ENCODE measurements at regions not wholly inside any gene's neighbourhood (a gene's known extent, or its start where the extent isn't known, plus 50 kb on each side); places are given as distances from the start of the nearest gene placed in this dataset.

DNA sequence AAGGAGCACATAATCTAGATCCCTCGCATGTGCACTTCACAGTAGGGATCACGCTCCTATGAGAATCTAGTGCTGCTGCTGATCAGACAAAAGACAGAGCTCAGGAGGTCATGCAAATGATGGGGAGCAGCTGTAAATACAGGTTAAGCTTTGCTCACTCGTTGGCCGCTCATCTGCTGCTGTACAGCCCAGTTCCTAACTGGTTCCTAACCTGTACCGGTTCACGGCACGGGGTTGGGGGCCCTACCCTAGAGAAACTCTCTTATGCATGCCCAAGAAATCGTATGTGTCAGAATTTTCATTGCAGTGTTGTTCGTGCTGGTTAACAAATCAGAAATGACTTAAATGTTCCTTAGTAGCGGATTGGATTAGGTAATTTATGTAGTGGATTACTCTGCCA lies 116.1 kb downstream of the CDH26 start:
- intact Hi-C loops (cut with micrococcal nuclease; ENCODE audit: unreplicated experiment): no loop called here
- no peak for DNase-seq (ENCODE audit: low spot score)
- Histone ChIP-seq H3K36me3 (ENCODE audit: insufficient read depth, low read length) (no peaks in the 10 kb centered on the region), H3K79me2 (ENCODE audit: insufficient read depth, low read depth, low read length) (no peaks in the 10 kb centered on the region), H3K4me1 (ENCODE audit: insufficient read depth, low read length, poor library complexity, severe bottlenecking) (no peaks in the 10 kb centered on the region), H3K27ac (ENCODE audit: low read depth, low read length, poor library complexity, severe bottlenecking) (no peak overlapping the region), H3K4me3 (ENCODE audit: low read depth, low read length, poor library complexity, severe bottlenecking) (no peak overlapping the region), H3K9me3 (ENCODE audit: low read length) (no peaks in the 10 kb centered on the region), H2AFZ (ENCODE audit: low read length) (no peak overlapping the region), H3K9me2 (ENCODE audit: insufficient read depth, low read length) (no peaks in the 10 kb centered on the region), H3K4me2 (ENCODE audit: low read length) (no peak overlapping the region), H4K20me1 (ENCODE audit: insufficient read depth, low read length) (no peaks in the 10 kb centered on the region)
- BruUV-seq (replicated peaks): no TSS peak
- no peak for TF ChIP-seq EZH2phosphoT487 (IDR thresholded peaks at IDR 0.05; ENCODE audit: borderline replicate concordance, low read depth, low read length)
- TF ChIP-seq, protein P1, sequence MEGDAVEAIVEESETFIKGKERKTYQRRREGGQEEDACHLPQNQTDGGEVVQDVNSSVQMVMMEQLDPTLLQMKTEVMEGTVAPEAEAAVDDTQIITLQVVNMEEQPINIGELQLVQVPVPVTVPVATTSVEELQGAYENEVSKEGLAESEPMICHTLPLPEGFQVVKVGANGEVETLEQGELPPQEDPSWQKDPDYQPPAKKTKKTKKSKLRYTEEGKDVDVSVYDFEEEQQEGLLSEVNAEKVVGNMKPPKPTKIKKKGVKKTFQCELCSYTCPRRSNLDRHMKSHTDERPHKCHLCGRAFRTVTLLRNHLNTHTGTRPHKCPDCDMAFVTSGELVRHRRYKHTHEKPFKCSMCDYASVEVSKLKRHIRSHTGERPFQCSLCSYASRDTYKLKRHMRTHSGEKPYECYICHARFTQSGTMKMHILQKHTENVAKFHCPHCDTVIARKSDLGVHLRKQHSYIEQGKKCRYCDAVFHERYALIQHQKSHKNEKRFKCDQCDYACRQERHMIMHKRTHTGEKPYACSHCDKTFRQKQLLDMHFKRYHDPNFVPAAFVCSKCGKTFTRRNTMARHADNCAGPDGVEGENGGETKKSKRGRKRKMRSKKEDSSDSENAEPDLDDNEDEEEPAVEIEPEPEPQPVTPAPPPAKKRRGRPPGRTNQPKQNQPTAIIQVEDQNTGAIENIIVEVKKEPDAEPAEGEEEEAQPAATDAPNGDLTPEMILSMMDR (conservative IDR thresholded peaks at IDR 0.05; ENCODE audit: low read length): no peak
- POLR2A ChIA-PET: no interaction called here
- CTCF ChIA-PET (ENCODE audit: unreplicated experiment): no interaction called here

DNA sequence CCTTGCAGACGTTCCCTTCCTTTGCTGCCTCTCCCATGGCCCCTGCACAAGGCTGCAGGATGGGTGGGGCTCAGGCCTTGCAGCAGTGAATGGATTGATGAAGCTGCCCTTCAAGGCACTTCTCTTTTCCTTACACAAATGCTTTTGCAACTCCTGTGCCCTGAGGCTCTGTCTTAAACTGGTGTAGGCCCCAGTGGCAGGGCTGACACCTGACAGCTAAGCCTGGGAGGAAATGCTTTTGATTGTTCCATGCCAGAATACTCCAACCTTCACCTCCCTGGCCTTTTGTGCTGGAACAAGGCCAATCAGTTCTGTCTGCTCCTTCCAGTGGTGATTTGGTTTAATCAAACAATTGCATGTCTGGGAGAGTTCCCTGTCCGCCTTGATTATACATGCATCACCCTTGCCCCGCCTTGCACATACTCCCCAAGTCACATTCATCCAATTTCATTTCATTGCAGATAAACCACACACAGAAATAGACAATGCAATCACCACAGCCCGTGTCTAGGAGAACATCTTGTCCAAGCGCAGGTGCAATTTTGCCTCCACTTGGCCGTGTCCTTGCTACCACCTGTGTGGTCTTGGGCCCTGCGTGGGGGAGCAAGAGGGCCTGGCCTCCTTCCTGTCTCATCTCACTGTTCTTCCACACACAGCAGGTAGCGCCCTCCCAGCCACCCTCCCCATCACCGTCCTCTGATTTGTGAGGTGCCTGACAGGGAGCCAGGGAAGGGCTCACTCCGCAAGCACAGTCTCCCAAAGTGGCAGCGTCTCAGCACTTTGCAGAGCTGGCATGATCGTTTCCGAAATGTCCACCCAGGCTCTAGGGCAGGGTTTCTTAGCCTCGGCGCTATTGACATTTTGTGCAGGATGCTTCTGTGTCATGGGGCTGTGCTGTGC lies 120.4 kb downstream of the CDH26 start:
- H3K4me2 ChIP-seq (ENCODE audit: low read length): no peak overlapping the region
- H3K9me3 ChIP-seq (ENCODE audit: low read length): no peaks in the 10 kb centered on the region
- H4K20me1 ChIP-seq (ENCODE audit: insufficient read depth, low read length): no peaks in the 10 kb centered on the region
- intact Hi-C loops (cut with micrococcal nuclease; ENCODE audit: unreplicated experiment): no loop called here
- no peak overlapping the region for H2AFZ ChIP-seq (ENCODE audit: low read length)
- no peaks in the 10 kb centered on the region for H3K4me1 ChIP-seq (ENCODE audit: insufficient read depth, low read length, poor library complexity, severe bottlenecking)
- TF ChIP-seq EZH2phosphoT487 (IDR thresholded peaks at IDR 0.05; ENCODE audit: borderline replicate concordance, low read depth, low read length): no peak
- TF ChIP-seq, protein P1 (conservative IDR thresholded peaks at IDR 0.05; ENCODE audit: low read length): no peak
- no peaks in the 10 kb centered on the region for H3K9me2 ChIP-seq (ENCODE audit: insufficient read depth, low read length)
- POLR2A ChIA-PET: no interaction called here
- no peak overlapping the region for H3K27ac ChIP-seq (ENCODE audit: low read depth, low read length, poor library complexity, severe bottlenecking)
- CTCF ChIA-PET (ENCODE audit: unreplicated experiment): no interaction called here
- H3K79me2 ChIP-seq (ENCODE audit: insufficient read depth, low read depth, low read length): no peaks in the 10 kb centered on the region
- no peak for DNase-seq (ENCODE audit: low spot score)
- H3K4me3 ChIP-seq (ENCODE audit: low read depth, low read length, poor library complexity, severe bottlenecking): no peak overlapping the region
- no TSS peak for BruUV-seq (replicated peaks)
- H3K36me3 ChIP-seq (ENCODE audit: insufficient read depth, low read length): no peaks in the 10 kb centered on the region

DNA sequence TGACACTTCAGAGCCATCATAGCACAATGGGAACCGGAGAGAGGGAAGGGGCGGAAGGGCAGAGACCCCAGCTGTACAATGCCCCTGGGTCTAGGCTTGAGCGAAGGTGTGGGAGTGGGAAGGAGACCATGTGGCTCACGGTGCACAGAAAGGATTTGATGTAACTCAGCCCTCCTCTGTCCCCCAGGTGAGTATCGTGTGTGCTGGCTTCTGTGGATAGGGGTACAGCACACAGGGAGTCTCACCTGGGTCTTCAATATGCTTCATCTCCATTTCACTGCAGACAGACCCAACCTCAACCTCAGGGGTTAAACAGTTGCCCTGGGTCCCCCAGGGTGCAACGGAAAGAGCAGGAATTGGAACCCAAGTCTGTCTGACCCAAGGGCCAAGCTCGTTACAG lies 122.2 kb downstream of the CDH26 start:
- H3K4me1 ChIP-seq (ENCODE audit: insufficient read depth, low read length, poor library complexity, severe bottlenecking): no peaks in the 10 kb centered on the region
- no peaks in the 10 kb centered on the region for H3K9me2 ChIP-seq (ENCODE audit: insufficient read depth, low read length)
- BruUV-seq (replicated peaks): no TSS peak
- TF ChIP-seq, protein P1 (conservative IDR thresholded peaks at IDR 0.05; ENCODE audit: low read length): no peak
- TF ChIP-seq EZH2phosphoT487 (IDR thresholded peaks at IDR 0.05; ENCODE audit: borderline replicate concordance, low read depth, low read length): no peak
- no peaks in the 10 kb centered on the region for H3K79me2 ChIP-seq (ENCODE audit: insufficient read depth, low read depth, low read length)
- no peak for DNase-seq (ENCODE audit: low spot score)
- H2AFZ ChIP-seq (ENCODE audit: low read length): no peak overlapping the region
- intact Hi-C loops (cut with micrococcal nuclease; ENCODE audit: unreplicated experiment): no loop called here
- H3K27ac ChIP-seq (ENCODE audit: low read depth, low read length, poor library complexity, severe bottlenecking): no peak overlapping the region
- no peaks in the 10 kb centered on the region for H3K36me3 ChIP-seq (ENCODE audit: insufficient read depth, low read length)
- H4K20me1 ChIP-seq (ENCODE audit: insufficient read depth, low read length): no peaks in the 10 kb centered on the region
- ChIA-PET CTCF (ENCODE audit: unreplicated experiment) (no interaction called here), POLR2A (no interaction called here)
- H3K4me2 ChIP-seq (ENCODE audit: low read length): no peak overlapping the region
- no peaks in the 10 kb centered on the region for H3K9me3 ChIP-seq (ENCODE audit: low read length)
- H3K4me3 ChIP-seq (ENCODE audit: low read depth, low read length, poor library complexity, severe bottlenecking): no peak overlapping the region

All from OCI-LY7 (cell line).